ENCODE measurements at regions not wholly inside any gene's neighbourhood (a gene's known extent, or its start where the extent isn't known, plus 50 kb on each side); places are given as distances from the start of the nearest gene placed in this dataset.

- H3K9me3 ChIP-seq (replicated peaks in 1 of 3) = no peaks in the 10 kb centered on the region
- H3K36me3 ChIP-seq (replicated peaks in 1 of 2) = no peaks in the 10 kb centered on the region
- no peak for DNase-seq
- intact Hi-C loops (cut with DNase I) = no loop called here
- no peak overlapping the region for H3K4me3 ChIP-seq
- 67 to 79% (median 77%) methylated on average over 4 of the region's 4 CpGs for WGBS, 4 donors
- TF ChIP-seq POLR2A (IDR thresholded peaks at IDR 0.05) (no peak), CTCF (IDR thresholded peaks at IDR 0.05) (no peak)
- no peaks in the 10 kb centered on the region for H3K4me1 ChIP-seq (replicated peaks in 1 of 2)
- no peak overlapping the region for H3K27ac ChIP-seq
- no peaks in the 10 kb centered on the region for H3K27me3 ChIP-seq
Measured at GRCh38 chr5:38093855-38094254, 164.5 kb upstream of the EGFLAM start.

GRCh38 chr5:38086777-38087176 is 171.6 kb upstream of the EGFLAM start:
- no peak for TF ChIP-seq POLR2A (IDR thresholded peaks at IDR 0.05)
- Histone ChIP-seq H3K36me3 (replicated peaks in 1 of 2) (no peaks in the 10 kb centered on the region), H3K27me3 (peaks cover 4% of the 10 kb centered on the region), H3K4me3 (no peak overlapping the region), H3K9me3 (replicated peaks in 1 of 3) (no peaks in the 10 kb centered on the region), H3K27ac (no peak overlapping the region), H3K4me1 (replicated peaks in 1 of 2) (no peaks in the 10 kb centered on the region)
- 75 to 86% (median 83%) methylated on average over 4 of the region's 4 CpGs for WGBS, 4 donors
- DNase-seq = no peak
- intact Hi-C loops (cut with DNase I) = no loop called here

GRCh38 chr5:38079620-38080402 is 178.5 kb upstream of the EGFLAM start:
- no peaks in the 10 kb centered on the region for H3K9me3 ChIP-seq (replicated peaks in 1 of 3)
- TF ChIP-seq CTCF (IDR thresholded peaks at IDR 0.05) (no peak), POLR2A (IDR thresholded peaks at IDR 0.05) (no peak)
- 83 to 88% (median 85%) methylated on average over 3 of the region's 3 CpGs for WGBS, 4 donors
- no peaks in the 10 kb centered on the region for H3K27me3 ChIP-seq
- H3K4me1 ChIP-seq (replicated peaks in 1 of 2) = no peaks in the 10 kb centered on the region
- intact Hi-C loops (cut with DNase I) = no loop called here
- no peak for DNase-seq
- no peaks in the 10 kb centered on the region for H3K36me3 ChIP-seq (replicated peaks in 1 of 2)
- no peak overlapping the region for H3K27ac ChIP-seq
- no peak overlapping the region for H3K4me3 ChIP-seq

- no peak for TF ChIP-seq POLR2A (IDR thresholded peaks at IDR 0.05)
- no peak for TF ChIP-seq CTCF (IDR thresholded peaks at IDR 0.05)
- Histone ChIP-seq H3K36me3 (replicated peaks in 1 of 2) (no peaks in the 10 kb centered on the region), H3K4me1 (replicated peaks in 1 of 2) (no peaks in the 10 kb centered on the region), H3K9me3 (replicated peaks in 1 of 3) (no peaks in the 10 kb centered on the region), H3K27ac (no peak overlapping the region), H3K27me3 (no peaks in the 10 kb centered on the region), H3K4me3 (no peak overlapping the region)
- WGBS, 4 donors = 58 to 76% (median 66%) methylated on average over 3 of the region's 3 CpGs
- intact Hi-C loops (cut with DNase I) = no loop called here
- no peak for DNase-seq
Measured at GRCh38 chr5:38078161-38078560, 180.2 kb upstream of the EGFLAM start.

- TF ChIP-seq POLR2A (IDR thresholded peaks at IDR 0.05) = no peak
- TF ChIP-seq CTCF (IDR thresholded peaks at IDR 0.05) = no peak
- whole genome bisulfite sequencing, 4 donors = 43 to 92% (median 83%) methylated on average over 1 of the region's 1 CpG
- intact Hi-C loops (cut with DNase I) = no loop called here
Measured at GRCh38 chr5:38077652-38078051, 180.7 kb upstream of the EGFLAM start.

More at GRCh38 chr5:38077652-38078051, 180.7 kb upstream of the EGFLAM start:
- no peak overlapping the region for H3K4me3 ChIP-seq
- no peaks in the 10 kb centered on the region for H3K9me3 ChIP-seq (replicated peaks in 1 of 3)
- no peak overlapping the region for H3K27ac ChIP-seq
- no peaks in the 10 kb centered on the region for H3K36me3 ChIP-seq (replicated peaks in 1 of 2)
- no peak for DNase-seq
- no peaks in the 10 kb centered on the region for H3K27me3 ChIP-seq
- no peaks in the 10 kb centered on the region for H3K4me1 ChIP-seq (replicated peaks in 1 of 2)

Data from adrenal gland (tissue), 9 donors.